HEK293 (cell line): ENCODE measurements at regions not wholly inside any gene's neighbourhood (a gene's known extent, or its start where the extent isn't known, plus 50 kb on each side); places are given as distances from the start of the nearest gene placed in this dataset.

Experiments used
- CTCF ChIA-PET: fragments of 350-600 bp; formaldehyde crosslinking; extraction: SDS; loops from one replicate; lab custom pipeline; 2021; ENCODE audit warnings: antibody characterized with exemption; lab: Yijun Ruan, JAX
- POLR2A ChIA-PET: fragments of 300-600 bp; formaldehyde crosslinking; extraction: SDS; loops from one replicate; lab custom pipeline; 2020; ENCODE audit warnings: antibody characterized with exemption, inconsistent platforms; lab: Yijun Ruan, JAX
- H3K27ac ChIP-seq: fragments of 200-500 bp; sonication (Bioruptor generic); 2 replicates; pipeline ENCODE4 v1.5.1; 2014; ENCODE audit warnings: low read depth, low read length, control low read depth, inconsistent platforms; ENCODE audit errors: extremely low read depth
- H3K36me3 ChIP-seq, 2 experiments: fragments of 200-500 bp in 1 of 2; sonication (Bioruptor generic) in 1 of 2; 1 replicate in 1 of 2; 2 replicates in 1 of 2; pipeline ENCODE4 v1.5.1; 2014 to 2017; ENCODE audit warnings: inconsistent platforms in 2 of 2, low read length in 2 of 2; ENCODE audit not compliant: control insufficient read depth in 2 of 2, insufficient read depth in 1 of 2
- H3K4me1 ChIP-seq: fragments of 200-500 bp; sonication (Bioruptor generic); 2 replicates; pipeline ENCODE4 v1.5.1; 2014; ENCODE audit warnings: mild to moderate bottlenecking, low read length, inconsistent platforms; ENCODE audit not compliant: control insufficient read depth, insufficient read depth
- H3K4me3 ChIP-seq: 2 replicates; pipeline ENCODE4 v1.5.1; 2011; ENCODE audit warnings: low read depth, mild to moderate bottlenecking, control low read depth, low read length, moderate library complexity
- H3K9me3 ChIP-seq: fragments of 200-500 bp; sonication (Bioruptor generic); 2 replicates; pipeline ENCODE4 v1.5.1; 2014; ENCODE audit warnings: low read depth, low read length, inconsistent platforms; ENCODE audit not compliant: control insufficient read depth, insufficient read depth
- PBX3 ChIP-seq: sonication (generic); formaldehyde crosslinking; IDR thresholded peaks from 2 replicates; pipeline ENCODE4 v1.8.1; 2022; ENCODE audit warnings: mild to moderate bottlenecking, moderate library complexity, missing genetic modification reagents
- PRDM6 ChIP-seq: fragments of 450-650 bp; formaldehyde crosslinking; IDR thresholded peaks from 2 replicates; pipeline ENCODE4 v1.5.1; 2017; ENCODE audit warnings: missing biosample characterization, missing genetic modification characterization
- SALL2 ChIP-seq: fragments of 450-650 bp; formaldehyde crosslinking; IDR thresholded peaks from 2 replicates; pipeline ENCODE4 v1.5.0; 2017; ENCODE audit warnings: missing biosample characterization, mild to moderate bottlenecking, missing genetic modification characterization, borderline replicate concordance
- SP7 ChIP-seq: fragments of 450-650 bp; formaldehyde crosslinking; IDR thresholded peaks from 2 replicates; pipeline ENCODE4 v1.5.1; 2016; ENCODE audit warnings: missing biosample characterization, missing genetic modification characterization
- ZBTB17 ChIP-seq: fragments of 450-650 bp; formaldehyde crosslinking; IDR thresholded peaks from 2 replicates; pipeline ENCODE4 v1.5.1; 2016; ENCODE audit warnings: missing biosample characterization, missing genetic modification characterization
- ZNF138 ChIP-seq: fragments of 450-650 bp; formaldehyde crosslinking; IDR thresholded peaks from 2 replicates; pipeline ENCODE4 v1.5.1; 2016; ENCODE audit warnings: missing biosample characterization, missing genetic modification characterization, borderline replicate concordance
- ZNF184 ChIP-seq: fragments of 450-650 bp; IDR thresholded peaks from 2 replicates; pipeline ENCODE4 v1.5.1; 2018; ENCODE audit warnings: missing biosample characterization, mild to moderate bottlenecking, missing genetic modification characterization
- ZNF26 ChIP-seq: fragments of 450-650 bp; formaldehyde crosslinking; IDR thresholded peaks from 2 replicates; pipeline ENCODE4 v1.5.1; 2016; ENCODE audit warnings: missing biosample characterization, missing genetic modification characterization
- ZNF274 ChIP-seq, 2 experiments: fragments of 200-500 bp in 1 of 2; fragments of 450-650 bp in 1 of 2; sonication (Bioruptor generic) in 1 of 2; formaldehyde crosslinking in 1 of 2; IDR thresholded peaks; 2 replicates each; pipeline versions ENCODE4 v1.5.1 to v1.6.1; 2014 to 2016; ENCODE audit warnings: borderline replicate concordance in 1 of 2, inconsistent platforms in 1 of 2, low read length in 1 of 2, missing biosample characterization in 1 of 2, missing genetic modification characterization in 1 of 2
- ZNF354C ChIP-seq: fragments of 450-650 bp; formaldehyde crosslinking; IDR thresholded peaks from 2 replicates; pipeline ENCODE4 v1.5.1; 2016; ENCODE audit warnings: missing biosample characterization, missing genetic modification characterization, low read depth, borderline replicate concordance
- ZNF544 ChIP-seq: fragments of 450-650 bp; formaldehyde crosslinking; IDR thresholded peaks from 2 replicates; pipeline ENCODE4 v1.5.0; 2017; ENCODE audit warnings: missing biosample characterization, missing genetic modification characterization
- ZNF626 ChIP-seq: fragments of 450-650 bp; sonication (Bioruptor Pico); formaldehyde crosslinking; IDR thresholded peaks from 2 replicates; pipeline ENCODE4 v1.5.1; 2018; ENCODE audit warnings: missing biosample characterization, missing genetic modification characterization, inconsistent platforms
- ZNF660 ChIP-seq: fragments of 450-650 bp; IDR thresholded peaks from 2 replicates; pipeline ENCODE4 v1.5.1; 2018; ENCODE audit warnings: missing biosample characterization, mild to moderate bottlenecking, missing genetic modification characterization
- ZNF704 ChIP-seq: fragments of 450-650 bp; formaldehyde crosslinking; IDR thresholded peaks from 2 replicates; pipeline ENCODE4 v1.5.1; 2016; ENCODE audit warnings: missing biosample characterization, missing genetic modification characterization
- ZNF785 ChIP-seq: fragments of 450-650 bp; formaldehyde crosslinking; IDR thresholded peaks from 2 replicates; pipeline ENCODE4 v1.5.1; 2016; ENCODE audit warnings: missing biosample characterization, missing genetic modification characterization
- ZNF791 ChIP-seq: fragments of 450-650 bp; formaldehyde crosslinking; IDR thresholded peaks from 2 replicates; pipeline ENCODE4 v1.5.1; 2016; ENCODE audit warnings: missing biosample characterization, missing genetic modification characterization
- TF ChIP-seq, protein P1 (sequence below): fragments of 450-650 bp; formaldehyde crosslinking; IDR thresholded peaks from 2 replicates; pipeline ENCODE4 v1.5.1; 2016; ENCODE audit warnings: missing biosample characterization, missing genetic modification characterization, borderline replicate concordance
- TF ChIP-seq, protein P2 (sequence below): fragments of 450-650 bp; IDR thresholded peaks from 2 replicates; pipeline ENCODE4 v1.5.1; 2018; ENCODE audit warnings: missing biosample characterization, mild to moderate bottlenecking, missing genetic modification characterization
- TF ChIP-seq, protein P3 (sequence below): fragments of 450-650 bp; formaldehyde crosslinking; IDR thresholded peaks from 2 replicates; pipeline ENCODE4 v1.5.1; 2016; ENCODE audit warnings: missing biosample characterization, missing genetic modification characterization, low read depth
- TF ChIP-seq, protein P4 (sequence below): fragments of 450-650 bp; formaldehyde crosslinking; IDR thresholded peaks from 2 replicates; pipeline ENCODE4 v1.5.1; 2016; ENCODE audit warnings: missing biosample characterization, missing genetic modification characterization

DNA sequence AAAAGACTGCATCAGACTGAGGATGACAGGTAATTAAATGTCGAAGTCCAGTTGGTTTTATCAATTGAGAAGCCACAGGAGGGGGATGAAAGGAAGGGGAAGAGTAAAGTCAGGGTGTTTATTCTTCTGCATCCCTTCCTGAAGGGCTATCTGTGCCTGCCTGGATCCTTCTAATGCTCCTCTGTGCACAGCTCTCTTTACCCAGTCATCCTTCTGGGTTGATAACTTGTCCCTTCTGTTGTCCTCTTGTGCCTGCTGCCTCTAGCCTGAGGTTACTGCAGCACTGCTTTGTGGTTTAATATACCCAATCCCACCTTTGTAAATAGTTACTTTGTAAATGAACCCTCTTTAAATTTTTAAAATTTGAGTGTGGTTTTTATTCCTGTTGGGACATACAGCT lies 1127.3 kb downstream of the EPHA7 start:
- H3K4me3 ChIP-seq: no peak overlapping the region
- TF ChIP-seq, protein P1, sequence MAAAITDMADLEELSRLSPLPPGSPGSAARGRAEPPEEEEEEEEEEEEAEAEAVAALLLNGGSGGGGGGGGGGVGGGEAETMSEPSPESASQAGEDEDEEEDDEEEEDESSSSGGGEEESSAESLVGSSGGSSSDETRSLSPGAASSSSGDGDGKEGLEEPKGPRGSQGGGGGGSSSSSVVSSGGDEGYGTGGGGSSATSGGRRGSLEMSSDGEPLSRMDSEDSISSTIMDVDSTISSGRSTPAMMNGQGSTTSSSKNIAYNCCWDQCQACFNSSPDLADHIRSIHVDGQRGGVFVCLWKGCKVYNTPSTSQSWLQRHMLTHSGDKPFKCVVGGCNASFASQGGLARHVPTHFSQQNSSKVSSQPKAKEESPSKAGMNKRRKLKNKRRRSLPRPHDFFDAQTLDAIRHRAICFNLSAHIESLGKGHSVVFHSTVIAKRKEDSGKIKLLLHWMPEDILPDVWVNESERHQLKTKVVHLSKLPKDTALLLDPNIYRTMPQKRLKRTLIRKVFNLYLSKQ: no peak
- no peak for TF ChIP-seq ZNF785 (tag by site-specific recombination)
- no peak for TF ChIP-seq ZNF626 (tag by site-specific recombination)
- TF ChIP-seq ZNF138 (tag by site-specific recombination): no peak
- TF ChIP-seq ZNF26 (tag by site-specific recombination): no peak
- TF ChIP-seq, protein P2, sequence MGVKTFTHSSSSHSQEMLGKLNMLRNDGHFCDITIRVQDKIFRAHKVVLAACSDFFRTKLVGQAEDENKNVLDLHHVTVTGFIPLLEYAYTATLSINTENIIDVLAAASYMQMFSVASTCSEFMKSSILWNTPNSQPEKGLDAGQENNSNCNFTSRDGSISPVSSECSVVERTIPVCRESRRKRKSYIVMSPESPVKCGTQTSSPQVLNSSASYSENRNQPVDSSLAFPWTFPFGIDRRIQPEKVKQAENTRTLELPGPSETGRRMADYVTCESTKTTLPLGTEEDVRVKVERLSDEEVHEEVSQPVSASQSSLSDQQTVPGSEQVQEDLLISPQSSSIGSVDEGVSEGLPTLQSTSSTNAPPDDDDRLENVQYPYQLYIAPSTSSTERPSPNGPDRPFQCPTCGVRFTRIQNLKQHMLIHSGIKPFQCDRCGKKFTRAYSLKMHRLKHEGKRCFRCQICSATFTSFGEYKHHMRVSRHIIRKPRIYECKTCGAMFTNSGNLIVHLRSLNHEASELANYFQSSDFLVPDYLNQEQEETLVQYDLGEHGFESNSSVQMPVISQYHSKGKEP (tag by site-specific recombination): no peak
- no peak for TF ChIP-seq ZNF354C (tag by site-specific recombination)
- TF ChIP-seq ZNF184 (tag by site-specific recombination): no peak
- TF ChIP-seq SP7: no peak
- TF ChIP-seq PRDM6: no peak
- TF ChIP-seq ZNF544 (tag by site-specific recombination): no peak
- TF ChIP-seq SALL2: no peak
- TF ChIP-seq ZBTB17: no peak
- no peak for TF ChIP-seq ZNF791 (tag by site-specific recombination)
- TF ChIP-seq ZNF660: no peak
- TF ChIP-seq, protein P3, sequence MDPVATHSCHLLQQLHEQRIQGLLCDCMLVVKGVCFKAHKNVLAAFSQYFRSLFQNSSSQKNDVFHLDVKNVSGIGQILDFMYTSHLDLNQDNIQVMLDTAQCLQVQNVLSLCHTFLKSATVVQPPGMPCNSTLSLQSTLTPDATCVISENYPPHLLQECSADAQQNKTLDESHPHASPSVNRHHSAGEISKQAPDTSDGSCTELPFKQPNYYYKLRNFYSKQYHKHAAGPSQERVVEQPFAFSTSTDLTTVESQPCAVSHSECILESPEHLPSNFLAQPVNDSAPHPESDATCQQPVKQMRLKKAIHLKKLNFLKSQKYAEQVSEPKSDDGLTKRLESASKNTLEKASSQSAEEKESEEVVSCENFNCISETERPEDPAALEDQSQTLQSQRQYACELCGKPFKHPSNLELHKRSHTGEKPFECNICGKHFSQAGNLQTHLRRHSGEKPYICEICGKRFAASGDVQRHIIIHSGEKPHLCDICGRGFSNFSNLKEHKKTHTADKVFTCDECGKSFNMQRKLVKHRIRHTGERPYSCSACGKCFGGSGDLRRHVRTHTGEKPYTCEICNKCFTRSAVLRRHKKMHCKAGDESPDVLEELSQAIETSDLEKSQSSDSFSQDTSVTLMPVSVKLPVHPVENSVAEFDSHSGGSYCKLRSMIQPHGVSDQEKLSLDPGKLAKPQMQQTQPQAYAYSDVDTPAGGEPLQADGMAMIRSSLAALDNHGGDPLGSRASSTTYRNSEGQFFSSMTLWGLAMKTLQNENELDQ (tag by site-specific recombination): no peak
- no peak for TF ChIP-seq ZNF704 (tag by site-specific recombination)
- TF ChIP-seq, protein P4, sequence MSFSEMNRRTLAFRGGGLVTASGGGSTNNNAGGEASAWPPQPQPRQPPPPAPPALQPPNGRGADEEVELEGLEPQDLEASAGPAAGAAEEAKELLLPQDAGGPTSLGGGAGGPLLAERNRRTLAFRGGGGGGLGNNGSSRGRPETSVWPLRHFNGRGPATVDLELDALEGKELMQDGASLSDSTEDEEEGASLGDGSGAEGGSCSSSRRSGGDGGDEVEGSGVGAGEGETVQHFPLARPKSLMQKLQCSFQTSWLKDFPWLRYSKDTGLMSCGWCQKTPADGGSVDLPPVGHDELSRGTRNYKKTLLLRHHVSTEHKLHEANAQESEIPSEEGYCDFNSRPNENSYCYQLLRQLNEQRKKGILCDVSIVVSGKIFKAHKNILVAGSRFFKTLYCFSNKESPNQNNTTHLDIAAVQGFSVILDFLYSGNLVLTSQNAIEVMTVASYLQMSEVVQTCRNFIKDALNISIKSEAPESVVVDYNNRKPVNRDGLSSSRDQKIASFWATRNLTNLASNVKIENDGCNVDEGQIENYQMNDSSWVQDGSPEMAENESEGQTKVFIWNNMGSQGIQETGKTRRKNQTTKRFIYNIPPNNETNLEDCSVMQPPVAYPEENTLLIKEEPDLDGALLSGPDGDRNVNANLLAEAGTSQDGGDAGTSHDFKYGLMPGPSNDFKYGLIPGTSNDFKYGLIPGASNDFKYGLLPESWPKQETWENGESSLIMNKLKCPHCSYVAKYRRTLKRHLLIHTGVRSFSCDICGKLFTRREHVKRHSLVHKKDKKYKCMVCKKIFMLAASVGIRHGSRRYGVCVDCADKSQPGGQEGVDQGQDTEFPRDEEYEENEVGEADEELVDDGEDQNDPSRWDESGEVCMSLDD (tag by site-specific recombination): no peak
- TF ChIP-seq ZNF274 (IDR thresholded peaks at IDR 0.05; ENCODE audit: low read length): no peak
- TF ChIP-seq ZNF274 (tag by site-specific recombination; IDR thresholded peaks at IDR 0.05; ENCODE audit: borderline replicate concordance): no peak
- no peak for TF ChIP-seq PBX3
- no peaks in the 10 kb centered on the region for H3K4me1 ChIP-seq
- H3K36me3 ChIP-seq: no peaks in the 10 kb centered on the region
- H3K27ac ChIP-seq: no peak overlapping the region
- POLR2A ChIA-PET: no interaction called here
- CTCF ChIA-PET: interaction anchor here (0.8 kb wide), 1 partner anchor 178 kb away, joined by 3 read pairs; no protein-coding TSS in a partner anchor
- no peaks in the 10 kb centered on the region for H3K9me3 ChIP-seq
